Osteoblast (primary cell): ENCODE measurements at regions not wholly inside any gene's neighbourhood (a gene's known extent, or its start where the extent isn't known, plus 50 kb on each side); places are given as distances from the start of the nearest gene placed in this dataset.

Experiments used
- DNase-seq: peaks from one replicate; pipeline ENCODE4 v3.0.0; 2011; ENCODE audit warnings: low spot score, mixed read lengths; ENCODE audit not compliant: insufficient read length; ENCODE audit errors: missing footprints
- H2AFZ ChIP-seq: 2 replicates; pipeline ENCODE4 v1.6.0; 2011; ENCODE audit warnings: mild to moderate bottlenecking, low read length
- H3K27ac ChIP-seq: 2 replicates; pipeline ENCODE4 v1.5.1; 2011; ENCODE audit warnings: mild to moderate bottlenecking, low read depth, low read length, moderate library complexity
- H3K27me3 ChIP-seq: 2 replicates; pipeline ENCODE4 v1.6.0; 2012; ENCODE audit warnings: mild to moderate bottlenecking, control low read depth, inconsistent platforms, low read length, moderate library complexity; ENCODE audit not compliant: insufficient read depth
- H3K36me3 ChIP-seq: 2 replicates; pipeline ENCODE4 v1.5.1; 2011; ENCODE audit warnings: mild to moderate bottlenecking, low read length, control low read depth, moderate library complexity; ENCODE audit not compliant: insufficient read depth
- H3K4me1 ChIP-seq: 2 replicates; pipeline ENCODE4 v1.5.1; 2011; ENCODE audit warnings: mild to moderate bottlenecking, low read length, control low read depth, moderate library complexity; ENCODE audit not compliant: insufficient read depth
- H3K4me2 ChIP-seq: 2 replicates; pipeline ENCODE4 v1.6.0; 2011; ENCODE audit warnings: mild to moderate bottlenecking, low read length; ENCODE audit not compliant: insufficient read depth
- H3K4me3 ChIP-seq: fragments of 200-600 bp; sonication (generic); 3 replicates; pipeline ENCODE4 v1.5.1; 2012; ENCODE audit warnings: mild to moderate bottlenecking, low read length, inconsistent platforms; ENCODE audit not compliant: insufficient read depth
- H3K79me2 ChIP-seq: 2 replicates; pipeline ENCODE4 v1.6.0; 2012; ENCODE audit warnings: mild to moderate bottlenecking, low read length, control low read depth, inconsistent platforms; ENCODE audit not compliant: insufficient read depth
- H3K9me3 ChIP-seq: 2 replicates; pipeline ENCODE4 v1.5.1; 2011; ENCODE audit warnings: low read depth, low read length, control low read depth
- H4K20me1 ChIP-seq: 2 replicates; pipeline ENCODE4 v1.6.0; 2012; ENCODE audit warnings: mild to moderate bottlenecking, low read length, control low read depth; ENCODE audit not compliant: insufficient read depth
- TF ChIP-seq, protein P1 (sequence below): IDR thresholded peaks from 2 replicates; pipeline ENCODE4 v1.5.1; 2011; ENCODE audit warnings: mild to moderate bottlenecking, low read depth, low read length, moderate library complexity; ENCODE audit errors: extremely low read depth

DNA sequence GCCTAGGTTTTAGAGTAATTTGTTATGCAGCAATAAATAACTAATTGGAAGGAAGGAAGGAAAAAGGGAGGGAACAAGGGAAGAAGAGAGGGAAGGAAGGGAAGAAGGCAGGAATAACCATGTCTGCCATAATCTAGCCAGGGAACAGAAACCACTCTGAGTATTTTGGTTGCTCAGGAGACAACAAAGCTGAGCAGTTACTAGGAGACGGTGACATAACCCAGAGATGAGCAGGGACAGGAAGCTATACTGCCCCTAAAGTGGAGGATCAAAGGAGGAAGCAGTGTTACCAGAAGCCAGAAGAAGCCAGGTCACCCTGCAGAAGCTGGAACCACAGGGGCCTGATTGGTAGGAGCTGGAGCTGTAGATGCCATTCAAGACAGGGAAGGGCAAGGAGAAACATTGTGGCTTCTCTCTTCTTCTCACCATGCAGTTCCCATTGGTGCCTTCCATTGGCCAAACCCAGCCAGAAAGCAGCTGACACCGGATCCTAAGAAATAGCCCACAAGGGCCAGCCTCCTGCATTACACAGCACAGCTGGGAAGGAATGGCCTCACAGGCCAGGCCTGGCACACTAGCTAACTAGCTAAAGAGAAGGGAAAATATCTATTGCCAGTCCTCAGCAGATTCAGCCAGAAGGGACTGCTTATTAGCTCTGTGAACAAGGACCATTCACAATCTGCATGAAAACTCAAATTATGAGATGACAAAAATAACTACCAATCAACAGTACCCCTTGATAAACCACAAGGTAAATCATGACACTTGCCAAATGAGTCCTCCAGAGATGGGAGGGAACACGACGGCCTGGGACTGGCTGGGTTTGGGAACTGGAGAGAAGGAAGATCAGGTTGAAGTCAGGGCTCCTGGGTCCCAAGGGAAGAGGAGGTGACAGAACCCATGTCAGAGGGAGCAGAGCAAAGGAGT, 184.5 kb upstream of the NFE2L3 start:
- TF ChIP-seq, protein P1, sequence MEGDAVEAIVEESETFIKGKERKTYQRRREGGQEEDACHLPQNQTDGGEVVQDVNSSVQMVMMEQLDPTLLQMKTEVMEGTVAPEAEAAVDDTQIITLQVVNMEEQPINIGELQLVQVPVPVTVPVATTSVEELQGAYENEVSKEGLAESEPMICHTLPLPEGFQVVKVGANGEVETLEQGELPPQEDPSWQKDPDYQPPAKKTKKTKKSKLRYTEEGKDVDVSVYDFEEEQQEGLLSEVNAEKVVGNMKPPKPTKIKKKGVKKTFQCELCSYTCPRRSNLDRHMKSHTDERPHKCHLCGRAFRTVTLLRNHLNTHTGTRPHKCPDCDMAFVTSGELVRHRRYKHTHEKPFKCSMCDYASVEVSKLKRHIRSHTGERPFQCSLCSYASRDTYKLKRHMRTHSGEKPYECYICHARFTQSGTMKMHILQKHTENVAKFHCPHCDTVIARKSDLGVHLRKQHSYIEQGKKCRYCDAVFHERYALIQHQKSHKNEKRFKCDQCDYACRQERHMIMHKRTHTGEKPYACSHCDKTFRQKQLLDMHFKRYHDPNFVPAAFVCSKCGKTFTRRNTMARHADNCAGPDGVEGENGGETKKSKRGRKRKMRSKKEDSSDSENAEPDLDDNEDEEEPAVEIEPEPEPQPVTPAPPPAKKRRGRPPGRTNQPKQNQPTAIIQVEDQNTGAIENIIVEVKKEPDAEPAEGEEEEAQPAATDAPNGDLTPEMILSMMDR, result no peak

DNA sequence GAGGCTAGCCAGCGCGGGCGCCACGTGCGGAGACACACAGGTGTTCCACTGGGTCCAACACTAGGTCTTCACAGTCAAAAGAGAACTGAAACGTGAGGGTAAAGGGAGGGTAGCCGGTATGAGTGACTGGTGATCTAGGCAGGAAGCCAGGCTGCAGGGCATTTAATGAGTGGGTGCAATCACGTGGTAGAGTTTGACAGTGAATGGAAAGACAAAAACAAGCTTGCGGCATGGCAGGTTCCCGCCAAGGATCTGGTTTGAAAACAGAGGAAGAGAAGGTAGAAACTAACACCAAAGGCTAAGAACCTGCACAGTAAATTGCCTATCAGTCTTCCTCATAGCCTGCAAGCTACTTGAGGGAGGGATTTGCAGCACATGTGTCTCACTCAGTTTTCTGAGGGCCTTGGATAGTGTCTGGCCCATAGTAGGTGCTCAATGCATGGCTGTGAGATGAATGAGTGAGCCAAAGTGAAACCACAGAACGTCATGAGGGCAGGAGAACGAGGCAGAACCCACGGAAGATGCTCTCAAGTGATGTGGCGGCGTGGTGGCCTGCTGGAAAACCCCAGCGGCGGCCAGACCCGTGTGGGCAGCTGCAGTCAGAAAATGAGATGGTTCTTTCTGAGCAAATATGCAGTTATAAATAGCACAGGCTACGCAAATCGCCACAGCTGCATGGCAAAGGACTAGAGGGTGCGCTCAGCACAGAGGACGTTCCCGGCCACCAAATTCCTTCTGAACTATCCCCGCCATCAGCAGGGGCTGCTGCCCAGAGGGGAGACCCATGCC, 183.6 kb upstream of the NFE2L3 start:
- Histone ChIP-seq H3K79me2 (no peaks in the 10 kb centered on the region), H3K27me3 (no peaks in the 10 kb centered on the region), H3K9me3 (no peaks in the 10 kb centered on the region), H3K36me3 (no peaks in the 10 kb centered on the region), H3K4me2 (no peak overlapping the region), H4K20me1 (no peaks in the 10 kb centered on the region), H3K27ac (no peak overlapping the region), H3K4me1 (no peaks in the 10 kb centered on the region), H3K4me3 (no peak overlapping the region), H2AFZ (peak overlapping the region; percentile 16)
- DNase-seq, result no peak
- TF ChIP-seq, protein P1, result no peak

More for the DNA sequence above, 184.5 kb upstream of the NFE2L3 start:
- no peaks in the 10 kb centered on the region for H3K79me2 ChIP-seq
- no peaks in the 10 kb centered on the region for H3K27me3 ChIP-seq
- H3K27ac ChIP-seq, result no peak overlapping the region
- DNase-seq, result no peak
- no peaks in the 10 kb centered on the region for H3K4me1 ChIP-seq
- no peaks in the 10 kb centered on the region for H4K20me1 ChIP-seq
- no peak overlapping the region for H3K4me3 ChIP-seq
- no peak overlapping the region for H3K4me2 ChIP-seq
- H2AFZ ChIP-seq, result no peak overlapping the region
- H3K9me3 ChIP-seq, result no peaks in the 10 kb centered on the region
- H3K36me3 ChIP-seq, result no peaks in the 10 kb centered on the region

DNA sequence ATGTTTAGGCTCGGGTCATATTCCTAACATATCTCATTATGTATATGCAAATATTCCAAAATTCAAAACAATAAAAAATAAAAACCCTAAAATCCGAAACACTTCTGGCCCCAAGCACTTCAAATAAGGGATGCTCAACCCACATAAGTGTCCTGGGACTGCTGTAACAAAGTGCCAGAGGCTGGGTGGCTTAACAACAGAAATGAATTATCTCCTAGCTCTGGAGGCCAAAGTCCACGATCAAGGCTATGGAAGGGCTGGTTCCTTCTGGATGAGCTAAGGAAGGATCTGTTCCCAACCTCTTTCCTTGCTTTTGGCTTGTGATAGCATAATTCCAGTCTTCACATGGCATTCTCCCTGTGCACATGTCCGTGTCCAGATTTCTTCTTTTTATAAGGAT, 181.6 kb upstream of the NFE2L3 start:
- H4K20me1 ChIP-seq, result no peaks in the 10 kb centered on the region
- H2AFZ ChIP-seq, result no peak overlapping the region
- no peak overlapping the region for H3K4me3 ChIP-seq
- H3K79me2 ChIP-seq, result no peaks in the 10 kb centered on the region
- no peaks in the 10 kb centered on the region for H3K36me3 ChIP-seq
- no peak for DNase-seq
- H3K27ac ChIP-seq, result no peak overlapping the region
- TF ChIP-seq, protein P1, result no peak
- no peaks in the 10 kb centered on the region for H3K9me3 ChIP-seq
- no peak overlapping the region for H3K4me2 ChIP-seq
- no peaks in the 10 kb centered on the region for H3K4me1 ChIP-seq
- H3K27me3 ChIP-seq, result no peaks in the 10 kb centered on the region

DNA sequence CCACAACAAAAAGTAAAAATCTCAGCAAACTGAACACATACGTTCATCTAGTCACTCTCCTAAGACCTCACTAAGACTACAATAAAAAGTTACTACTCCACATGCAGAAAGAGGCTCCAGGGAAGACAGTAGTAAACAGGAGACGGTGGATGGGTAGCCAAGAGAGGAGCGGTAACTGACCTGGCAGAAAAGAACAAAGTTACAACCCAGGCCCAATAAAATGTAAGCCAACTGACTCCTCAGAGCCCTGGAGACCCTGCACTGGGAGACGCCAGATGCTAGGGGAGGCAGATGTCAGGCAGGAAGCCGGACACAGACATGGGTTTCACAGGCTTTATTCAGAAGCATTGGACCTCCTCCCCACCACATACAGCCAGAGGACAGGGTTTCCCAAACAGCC, 181.1 kb upstream of the NFE2L3 start:
- no peak overlapping the region for H3K4me2 ChIP-seq
- no peak for DNase-seq
- H2AFZ ChIP-seq, result no peak overlapping the region
- TF ChIP-seq, protein P1, result no peak
- no peaks in the 10 kb centered on the region for H4K20me1 ChIP-seq
- no peaks in the 10 kb centered on the region for H3K9me3 ChIP-seq
- H3K4me3 ChIP-seq, result no peak overlapping the region
- no peaks in the 10 kb centered on the region for H3K4me1 ChIP-seq
- H3K27ac ChIP-seq, result no peak overlapping the region
- no peaks in the 10 kb centered on the region for H3K36me3 ChIP-seq
- no peaks in the 10 kb centered on the region for H3K79me2 ChIP-seq
- no peaks in the 10 kb centered on the region for H3K27me3 ChIP-seq
